ENCODE measurements at regions not wholly inside any gene's neighbourhood (a gene's known extent, or its start where the extent isn't known, plus 50 kb on each side); places are given as distances from the start of the nearest gene placed in this dataset.
"Not testable (repeated sequence)": the region's sequence is repeated elsewhere in the genome, so short reads cannot be mapped to it uniquely, and the experiment has no call there.

DNA sequence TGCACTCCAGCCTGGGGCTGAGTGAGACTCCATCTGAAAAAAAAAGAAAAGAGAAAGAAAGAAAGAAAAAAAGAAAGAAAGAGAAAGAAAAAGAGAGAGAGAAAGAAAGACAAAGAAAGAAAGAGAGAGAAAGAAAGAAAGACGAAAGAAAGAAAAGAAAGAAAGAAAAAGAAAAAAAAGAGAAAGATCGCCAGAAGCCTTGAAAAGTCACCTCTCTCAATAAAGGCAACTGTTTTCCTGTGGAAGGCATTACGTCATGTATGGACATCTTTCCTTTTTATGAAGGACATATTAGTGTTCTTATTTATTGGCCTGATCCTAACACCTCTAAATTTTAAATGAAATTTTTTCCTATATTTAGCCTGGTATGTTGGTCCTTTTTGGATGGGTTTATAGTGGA is 310.9 kb upstream of the FRG1 start:
- not testable (repeated sequence) for DNase-seq (ENCODE audit: low read depth); H3K4me3 ChIP-seq (ENCODE audit: low read length)

DNA sequence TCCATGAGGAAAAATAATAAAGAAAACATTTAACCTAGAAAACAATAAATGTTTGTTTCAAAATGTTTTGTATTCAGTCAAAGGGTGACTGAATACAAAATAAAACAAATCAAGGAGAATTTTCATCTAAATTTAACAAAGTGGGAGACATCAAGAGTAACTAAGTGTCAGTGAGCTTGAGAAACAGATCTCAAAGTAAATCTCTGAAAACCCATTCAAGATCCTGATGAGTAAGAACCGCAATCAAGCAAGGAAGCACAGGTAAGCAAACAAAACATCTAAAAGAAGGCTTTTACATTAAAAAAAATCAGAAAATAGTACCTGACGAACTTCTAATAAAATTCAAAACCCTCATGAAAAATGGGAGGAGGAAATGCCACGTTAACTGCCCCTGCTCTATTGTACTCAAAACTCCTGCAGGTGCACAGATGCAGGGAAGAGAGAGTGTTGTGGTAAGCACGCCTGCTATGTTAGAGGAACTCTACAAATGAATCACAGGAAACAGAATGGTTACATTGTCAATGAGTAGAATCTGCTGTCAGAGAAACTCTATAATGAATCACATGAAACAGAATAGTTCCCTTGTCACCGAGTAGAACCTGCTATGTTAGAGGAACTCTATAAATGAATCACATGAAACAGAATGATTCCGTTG is 309.6 kb upstream of the FRG1 start:
- DNase-seq (ENCODE audit: low read depth); H3K4me3 ChIP-seq (ENCODE audit: low read length): not testable (repeated sequence)

DNA sequence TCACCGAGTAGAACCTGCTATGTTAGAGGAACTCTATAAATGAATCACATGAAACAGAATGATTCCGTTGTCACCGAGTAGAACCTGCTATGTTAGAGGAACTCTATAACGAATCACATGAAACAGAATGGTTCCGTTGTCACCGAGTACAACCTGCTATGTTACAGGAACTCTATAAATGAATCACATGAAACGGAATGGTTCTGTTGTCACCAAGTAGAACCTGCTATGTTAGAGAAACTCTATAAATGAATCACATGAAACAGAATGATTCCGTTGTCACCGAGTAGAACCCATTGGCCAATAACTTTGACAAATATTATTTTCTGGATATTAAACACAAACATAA is 309.1 kb upstream of the FRG1 start:
- DNase-seq (ENCODE audit: low read depth), result not testable (repeated sequence)

DNA sequence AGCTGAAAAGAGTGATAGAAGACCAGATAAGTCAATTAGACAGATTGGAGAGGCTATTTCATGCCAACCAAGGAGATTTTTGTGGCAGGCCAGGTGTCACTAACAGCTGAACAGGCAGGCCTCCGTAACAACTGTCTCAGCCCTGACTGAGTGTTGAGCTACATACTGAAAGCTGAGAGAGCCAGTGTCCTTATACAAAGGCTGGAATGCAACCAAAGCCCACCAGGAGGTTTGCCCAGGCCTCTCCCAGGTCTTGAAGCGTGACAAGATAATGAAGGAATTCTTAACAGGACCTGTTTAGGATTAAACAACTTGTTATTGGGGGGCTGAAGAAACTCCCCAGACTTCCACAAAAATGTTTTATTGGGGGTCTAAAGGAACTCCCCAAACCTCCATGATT is 290.2 kb upstream of the FRG1 start:
- H3K4me3 ChIP-seq (ENCODE audit: low read length); DNase-seq (ENCODE audit: low read depth): not testable (repeated sequence)

More for the DNA sequence above, 309.1 kb upstream of the FRG1 start:
- H3K4me3 ChIP-seq (ENCODE audit: low read length), result not testable (repeated sequence)

DNA sequence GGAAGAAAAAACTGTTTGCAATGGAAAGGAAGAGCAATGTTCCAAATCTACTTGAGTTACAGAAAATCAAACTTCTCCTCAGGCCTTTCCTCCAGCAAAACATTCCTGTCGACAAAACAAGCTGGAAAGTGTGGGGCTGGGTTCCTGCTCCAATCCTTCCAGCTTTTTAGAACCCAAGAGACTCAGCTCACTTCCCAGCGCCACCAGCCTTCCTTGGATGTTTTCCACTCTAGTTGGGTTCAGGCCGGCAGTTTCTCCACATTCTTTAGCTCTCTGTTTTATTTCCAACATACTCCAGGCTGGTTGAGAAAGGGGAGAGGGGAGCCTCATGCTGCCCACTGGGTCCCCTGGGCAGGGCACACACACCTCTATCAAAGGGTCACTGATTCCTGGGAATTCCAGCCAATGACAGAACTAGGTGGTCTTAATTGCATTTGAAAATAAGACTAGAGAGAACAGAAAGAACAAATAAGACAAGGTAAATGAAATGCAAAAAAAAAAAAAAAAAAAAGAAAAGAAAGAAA is 287.5 kb upstream of the FRG1 start:
- H3K4me3 ChIP-seq (ENCODE audit: low read length); DNase-seq (ENCODE audit: low read depth): not testable (repeated sequence)

DNA sequence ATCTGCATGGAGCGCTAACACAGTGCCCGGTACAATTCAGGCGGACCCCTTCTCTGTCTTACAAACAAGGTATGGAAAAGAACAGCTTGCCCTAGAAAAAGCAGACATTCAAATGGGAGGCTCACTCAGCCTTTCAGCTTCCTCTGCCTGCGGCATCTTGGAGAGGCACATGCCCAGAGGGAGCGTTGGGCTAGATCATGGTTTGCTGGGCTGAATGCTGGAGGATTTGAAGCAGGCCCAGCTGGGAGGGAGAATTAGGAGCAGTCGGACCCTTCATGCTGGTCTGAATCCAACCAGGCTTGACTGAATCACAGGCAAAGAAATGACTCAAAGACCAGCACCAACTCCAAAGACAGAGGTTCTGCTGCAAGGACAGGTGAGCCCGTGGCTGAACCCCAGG is 286.7 kb upstream of the FRG1 start:
- H3K4me3 ChIP-seq (ENCODE audit: low read length); DNase-seq (ENCODE audit: low read depth): not testable (repeated sequence)

DNA sequence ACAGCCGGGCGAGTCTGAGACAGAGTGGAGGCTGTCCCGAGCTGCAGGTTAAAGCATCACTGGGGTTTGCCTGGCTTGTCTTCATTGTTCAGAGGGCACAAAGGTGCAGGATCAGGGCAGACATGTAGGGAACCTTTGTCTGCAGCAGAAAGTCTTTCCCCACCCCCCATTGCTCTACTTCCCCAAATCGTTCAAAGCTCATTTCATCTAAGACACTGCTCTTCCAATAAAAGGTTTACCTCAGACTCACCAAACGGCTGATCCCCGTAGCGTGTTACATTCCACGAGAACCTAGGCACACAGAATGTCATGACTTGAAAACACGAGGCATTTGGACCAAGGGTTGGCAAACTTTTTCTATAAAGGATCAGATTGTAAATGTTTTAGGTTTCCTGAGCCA is 286.3 kb upstream of the FRG1 start:
- H3K4me3 ChIP-seq (ENCODE audit: low read length); DNase-seq (ENCODE audit: low read depth): not testable (repeated sequence)

DNA sequence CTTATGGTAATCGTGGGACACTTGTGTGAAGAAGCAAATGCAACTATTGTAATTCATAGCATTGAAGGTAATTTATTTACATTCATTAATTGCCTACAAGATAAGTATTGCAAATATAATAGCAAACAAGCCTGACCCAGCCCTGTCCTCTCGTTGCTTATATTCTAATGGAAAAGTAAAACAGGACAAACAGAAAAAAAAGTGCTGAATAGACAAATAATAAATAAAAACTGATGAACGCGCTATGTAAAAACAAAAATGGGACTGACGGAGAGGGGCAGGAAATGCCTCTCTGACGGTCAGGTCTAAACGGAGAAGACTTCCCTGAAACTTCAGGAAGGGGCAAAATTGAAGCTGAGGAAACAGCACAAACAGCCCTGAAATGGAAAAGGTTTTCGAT is 284.9 kb upstream of the FRG1 start:
- H3K4me3 ChIP-seq (ENCODE audit: low read length); DNase-seq (ENCODE audit: low read depth): not testable (repeated sequence)

DNA sequence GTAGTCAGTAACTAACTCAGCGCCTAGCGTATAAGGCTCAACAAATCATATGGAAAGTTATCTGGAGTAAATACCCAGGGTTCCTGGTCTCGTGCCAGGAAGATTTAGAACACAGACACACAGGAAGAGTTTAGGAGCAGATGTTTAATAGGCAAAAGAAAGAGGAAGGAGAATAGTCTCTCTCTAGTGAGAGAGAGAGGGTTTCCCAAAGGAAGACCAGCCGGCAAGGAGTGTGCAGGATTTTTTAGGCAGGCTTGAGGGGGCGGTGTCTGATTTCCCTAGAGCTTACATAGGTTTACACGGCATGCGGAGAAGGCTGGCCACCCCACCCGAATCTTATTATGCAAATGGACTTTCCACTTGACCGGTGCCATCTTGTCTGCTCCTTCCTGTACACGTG is 284.0 kb upstream of the FRG1 start:
- no peak overlapping the region for H3K4me3 ChIP-seq (ENCODE audit: low read length)
- TF ChIP-seq, protein P1, sequence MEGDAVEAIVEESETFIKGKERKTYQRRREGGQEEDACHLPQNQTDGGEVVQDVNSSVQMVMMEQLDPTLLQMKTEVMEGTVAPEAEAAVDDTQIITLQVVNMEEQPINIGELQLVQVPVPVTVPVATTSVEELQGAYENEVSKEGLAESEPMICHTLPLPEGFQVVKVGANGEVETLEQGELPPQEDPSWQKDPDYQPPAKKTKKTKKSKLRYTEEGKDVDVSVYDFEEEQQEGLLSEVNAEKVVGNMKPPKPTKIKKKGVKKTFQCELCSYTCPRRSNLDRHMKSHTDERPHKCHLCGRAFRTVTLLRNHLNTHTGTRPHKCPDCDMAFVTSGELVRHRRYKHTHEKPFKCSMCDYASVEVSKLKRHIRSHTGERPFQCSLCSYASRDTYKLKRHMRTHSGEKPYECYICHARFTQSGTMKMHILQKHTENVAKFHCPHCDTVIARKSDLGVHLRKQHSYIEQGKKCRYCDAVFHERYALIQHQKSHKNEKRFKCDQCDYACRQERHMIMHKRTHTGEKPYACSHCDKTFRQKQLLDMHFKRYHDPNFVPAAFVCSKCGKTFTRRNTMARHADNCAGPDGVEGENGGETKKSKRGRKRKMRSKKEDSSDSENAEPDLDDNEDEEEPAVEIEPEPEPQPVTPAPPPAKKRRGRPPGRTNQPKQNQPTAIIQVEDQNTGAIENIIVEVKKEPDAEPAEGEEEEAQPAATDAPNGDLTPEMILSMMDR (conservative IDR thresholded peaks at IDR 0.05; ENCODE audit: low read length), result no peak
- DNase-seq (ENCODE audit: low read depth), result no peak

DNA sequence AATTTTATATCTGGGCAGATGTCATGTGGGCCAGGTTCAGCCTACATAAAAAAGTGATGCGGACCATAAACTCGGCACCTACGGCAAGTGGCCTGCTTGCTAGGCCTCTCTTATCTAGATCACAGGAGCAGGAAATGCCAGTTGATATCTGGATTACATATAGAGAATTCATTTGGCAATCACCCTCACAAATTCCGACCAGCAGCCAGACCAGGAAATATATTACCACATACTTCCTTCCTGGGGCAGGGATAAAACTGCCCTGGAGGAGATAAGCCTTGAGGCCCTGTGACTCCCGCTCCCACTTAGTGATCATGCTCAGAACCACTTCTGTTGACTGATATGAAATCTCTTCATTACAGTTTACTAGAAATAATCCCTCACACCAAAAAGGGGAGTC is 282.4 kb upstream of the FRG1 start:
- DNase-seq (ENCODE audit: low read depth); H3K4me3 ChIP-seq (ENCODE audit: low read length): not testable (repeated sequence)

DNA sequence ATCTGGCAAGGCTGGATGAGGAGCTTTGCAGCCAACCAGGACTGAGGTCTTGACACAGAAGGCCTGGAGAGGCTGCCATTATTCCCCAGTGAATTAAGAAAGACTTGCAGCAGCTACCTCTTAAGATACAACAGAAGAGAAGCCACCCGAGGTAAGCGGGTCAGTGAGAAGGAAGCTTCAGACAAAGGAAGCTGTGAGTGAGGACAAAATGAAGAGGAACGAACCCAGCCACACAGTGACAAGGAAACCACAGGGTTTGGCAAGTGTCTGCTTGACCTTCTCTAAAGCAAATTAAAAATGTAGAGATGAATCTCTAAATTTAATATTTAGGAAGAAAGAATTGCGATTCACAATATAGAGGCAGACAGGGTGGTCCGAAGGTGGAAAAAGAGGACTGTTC is 281.8 kb upstream of the FRG1 start:
- not testable (repeated sequence) for DNase-seq (ENCODE audit: low read depth); H3K4me3 ChIP-seq (ENCODE audit: low read length)

DNA sequence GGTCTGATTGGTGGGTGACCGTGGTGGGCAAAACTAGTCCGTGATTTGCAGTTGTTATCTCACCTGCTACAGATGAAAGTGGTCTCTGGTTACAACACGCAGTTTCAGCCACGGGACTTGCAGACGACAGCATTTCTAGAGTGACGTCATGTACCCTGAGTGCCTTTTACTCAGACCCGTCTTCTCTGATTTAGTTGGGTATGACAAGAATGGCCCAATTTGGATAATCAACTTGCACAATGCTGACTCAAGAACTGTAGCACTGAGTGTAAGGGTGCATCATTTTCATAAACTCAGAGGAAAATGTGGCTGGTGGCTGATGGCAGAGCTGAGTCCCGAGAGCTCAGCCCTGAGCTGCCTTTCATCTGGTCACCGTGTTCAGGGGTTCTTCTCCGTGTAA is 281.4 kb upstream of the FRG1 start:
- no peak overlapping the region for H3K4me3 ChIP-seq (ENCODE audit: low read length)
- TF ChIP-seq, protein P1 (conservative IDR thresholded peaks at IDR 0.05; ENCODE audit: low read length), result no peak
- no peak for DNase-seq (ENCODE audit: low read depth)

DNA sequence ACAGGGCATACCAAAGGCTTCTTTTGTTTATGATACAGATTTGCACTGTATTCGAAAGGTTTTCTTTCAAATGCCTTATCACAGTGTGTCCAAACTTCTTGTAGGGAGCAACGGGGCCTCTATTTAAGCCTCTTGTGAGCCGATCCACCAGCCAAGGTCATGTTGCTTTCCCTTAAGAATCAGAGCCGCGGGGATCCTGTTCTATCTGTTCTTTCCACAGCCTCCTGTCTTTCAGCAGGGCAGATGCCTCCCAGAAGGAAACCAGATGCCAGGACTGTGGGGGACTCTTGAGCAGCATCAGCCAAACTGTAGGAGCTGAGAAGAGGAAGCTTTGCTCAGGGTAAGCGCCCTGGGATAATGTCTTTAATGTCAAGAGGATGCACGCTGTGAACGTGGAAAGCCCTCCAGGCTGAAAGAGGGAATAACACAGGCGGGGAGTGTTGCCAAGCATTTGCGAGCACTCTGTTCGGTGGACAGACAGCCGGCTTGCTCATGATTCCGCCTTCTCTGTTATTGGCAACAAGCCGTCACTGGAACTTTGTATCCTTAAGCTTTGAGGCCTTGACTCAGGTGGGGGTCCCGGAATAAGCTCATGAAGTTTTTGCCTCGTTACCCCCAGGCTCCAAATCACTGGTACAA is 279.8 kb upstream of the FRG1 start:
- H3K4me3 ChIP-seq (ENCODE audit: low read length), result no peak overlapping the region
- TF ChIP-seq, protein P1 (conservative IDR thresholded peaks at IDR 0.05; ENCODE audit: low read length), result no peak
- DNase-seq (ENCODE audit: low read depth), result no peak

Data from AG10803 (cell line).